HG02885 (cell line): ENCODE measurements at regions not wholly inside any gene's neighbourhood (a gene's known extent, or its start where the extent isn't known, plus 50 kb on each side); places are given as distances from the start of the nearest gene placed in this dataset.
"Not testable (repeated sequence)": the region's sequence is repeated elsewhere in the genome, so short reads cannot be mapped to it uniquely, and the experiment has no call there.

Experiments
- ATAC-seq: cut with Tn5 transposase; IDR thresholded peaks from one replicate; pipeline ENCODE4 v1.9.1; 2021; ENCODE audit warnings: mild to moderate bottlenecking; ENCODE audit not compliant: unreplicated experiment, poor library complexity

GRCh38 chr13:65342541-65343337, 1887.4 kb downstream of the PCDH9 start:
- ATAC-seq = no peak

- no peak for ATAC-seq
Observed at GRCh38 chr13:65339241-65339640, 1890.9 kb downstream of the PCDH9 start.

GRCh38 chr13:65336916-65337315, 1893.2 kb downstream of the PCDH9 start:
- ATAC-seq = no peak

- no peak for ATAC-seq
Observed at GRCh38 chr13:65336087-65336749, 1893.9 kb downstream of the PCDH9 start.

- no peak for ATAC-seq
Observed at GRCh38 chr13:65330691-65331090, 1899.4 kb downstream of the PCDH9 start.

- no peak for ATAC-seq
Observed at GRCh38 chr13:65330287-65330686, 1899.8 kb downstream of the PCDH9 start.

- ATAC-seq = not testable (repeated sequence)
Observed at GRCh38 chr13:65323192-65323591, 1906.9 kb downstream of the PCDH9 start.

GRCh38 chr13:65321423-65321822, 1908.7 kb downstream of the PCDH9 start:
- ATAC-seq = not testable (repeated sequence)

GRCh38 chr13:65314008-65314407, 1916.1 kb downstream of the PCDH9 start:
- ATAC-seq = no peak

GRCh38 chr13:65310663-65311328, 1919.3 kb downstream of the PCDH9 start:
- ATAC-seq = no peak

- ATAC-seq = no peak
Observed at GRCh38 chr13:65309906-65310305, 1920.2 kb downstream of the PCDH9 start.

GRCh38 chr13:65308729-65309128, 1921.4 kb downstream of the PCDH9 start:
- ATAC-seq = not testable (repeated sequence)

GRCh38 chr13:65307056-65307455, 1923.1 kb downstream of the PCDH9 start:
- no peak for ATAC-seq

- ATAC-seq = no peak
Observed at GRCh38 chr13:65302691-65303090, 1927.4 kb downstream of the PCDH9 start.

- ATAC-seq = no peak
Observed at GRCh38 chr13:65301506-65301905, 1928.6 kb downstream of the PCDH9 start.

GRCh38 chr13:65300220-65300619, 1929.9 kb downstream of the PCDH9 start:
- no peak for ATAC-seq

GRCh38 chr13:65293530-65294198, 1936.5 kb downstream of the PCDH9 start:
- no peak for ATAC-seq

GRCh38 chr13:65292488-65292901, 1937.6 kb downstream of the PCDH9 start:
- no peak for ATAC-seq

GRCh38 chr13:65287405-65287804, 1942.7 kb downstream of the PCDH9 start:
- ATAC-seq = no peak

- no peak for ATAC-seq
Observed at GRCh38 chr13:65275838-65276630, 1954.1 kb downstream of the PCDH9 start.
